ENCODE measurements at regions not wholly inside any gene's neighbourhood (a gene's known extent, or its start where the extent isn't known, plus 50 kb on each side); places are given as distances from the start of the nearest gene placed in this dataset.

GRCh38 chr13:74889321-74889720 is 592.6 kb downstream of the TBC1D4 start:
- no peak for TF ChIP-seq CTCF (IDR thresholded peaks at IDR 0.05)
- no peak for TF ChIP-seq POLR2AphosphoS5 (IDR thresholded peaks at IDR 0.05; ENCODE audit: low read depth, low read length)
- TF ChIP-seq MEF2A (IDR thresholded peaks at IDR 0.05; ENCODE audit: borderline replicate concordance, low read depth) = no peak
- TF ChIP-seq EP300 (IDR thresholded peaks at IDR 0.05; ENCODE audit: borderline replicate concordance in 1 of 2, low read depth in 1 of 2, low read length in 1 of 2) = no peak
